ENCODE measurements at regions not wholly inside any gene's neighbourhood (a gene's known extent, or its start where the extent isn't known, plus 50 kb on each side); places are given as distances from the start of the nearest gene placed in this dataset.

GRCh38 chr14:34043627-34044372, 92.9 kb upstream of the EGLN3 start (continued):
- peak; percentile 70 for TF ChIP-seq ETV1 (tag; conservative IDR thresholded peaks at IDR 0.05; ENCODE audit: low read depth)
- TF ChIP-seq TRIM24 (IDR thresholded peaks at IDR 0.05) = peak in 1 of 2 experiments; percentile 66; a peak in 3 of 4 replicates
- no peak for TF ChIP-seq MAFG (tag; conservative IDR thresholded peaks at IDR 0.05)
- 0 out of 2 replicates have a peak, but pooled peaks have one; percentile 29 for TF ChIP-seq IFI16 (CRISPR knock-in tag; IDR thresholded peaks at IDR 0.05)
- no peak for TF ChIP-seq BRF1 (IDR thresholded peaks at IDR 0.05; ENCODE audit: borderline replicate concordance, extremely low read depth, insufficient read length)
- TF ChIP-seq, protein P1, sequence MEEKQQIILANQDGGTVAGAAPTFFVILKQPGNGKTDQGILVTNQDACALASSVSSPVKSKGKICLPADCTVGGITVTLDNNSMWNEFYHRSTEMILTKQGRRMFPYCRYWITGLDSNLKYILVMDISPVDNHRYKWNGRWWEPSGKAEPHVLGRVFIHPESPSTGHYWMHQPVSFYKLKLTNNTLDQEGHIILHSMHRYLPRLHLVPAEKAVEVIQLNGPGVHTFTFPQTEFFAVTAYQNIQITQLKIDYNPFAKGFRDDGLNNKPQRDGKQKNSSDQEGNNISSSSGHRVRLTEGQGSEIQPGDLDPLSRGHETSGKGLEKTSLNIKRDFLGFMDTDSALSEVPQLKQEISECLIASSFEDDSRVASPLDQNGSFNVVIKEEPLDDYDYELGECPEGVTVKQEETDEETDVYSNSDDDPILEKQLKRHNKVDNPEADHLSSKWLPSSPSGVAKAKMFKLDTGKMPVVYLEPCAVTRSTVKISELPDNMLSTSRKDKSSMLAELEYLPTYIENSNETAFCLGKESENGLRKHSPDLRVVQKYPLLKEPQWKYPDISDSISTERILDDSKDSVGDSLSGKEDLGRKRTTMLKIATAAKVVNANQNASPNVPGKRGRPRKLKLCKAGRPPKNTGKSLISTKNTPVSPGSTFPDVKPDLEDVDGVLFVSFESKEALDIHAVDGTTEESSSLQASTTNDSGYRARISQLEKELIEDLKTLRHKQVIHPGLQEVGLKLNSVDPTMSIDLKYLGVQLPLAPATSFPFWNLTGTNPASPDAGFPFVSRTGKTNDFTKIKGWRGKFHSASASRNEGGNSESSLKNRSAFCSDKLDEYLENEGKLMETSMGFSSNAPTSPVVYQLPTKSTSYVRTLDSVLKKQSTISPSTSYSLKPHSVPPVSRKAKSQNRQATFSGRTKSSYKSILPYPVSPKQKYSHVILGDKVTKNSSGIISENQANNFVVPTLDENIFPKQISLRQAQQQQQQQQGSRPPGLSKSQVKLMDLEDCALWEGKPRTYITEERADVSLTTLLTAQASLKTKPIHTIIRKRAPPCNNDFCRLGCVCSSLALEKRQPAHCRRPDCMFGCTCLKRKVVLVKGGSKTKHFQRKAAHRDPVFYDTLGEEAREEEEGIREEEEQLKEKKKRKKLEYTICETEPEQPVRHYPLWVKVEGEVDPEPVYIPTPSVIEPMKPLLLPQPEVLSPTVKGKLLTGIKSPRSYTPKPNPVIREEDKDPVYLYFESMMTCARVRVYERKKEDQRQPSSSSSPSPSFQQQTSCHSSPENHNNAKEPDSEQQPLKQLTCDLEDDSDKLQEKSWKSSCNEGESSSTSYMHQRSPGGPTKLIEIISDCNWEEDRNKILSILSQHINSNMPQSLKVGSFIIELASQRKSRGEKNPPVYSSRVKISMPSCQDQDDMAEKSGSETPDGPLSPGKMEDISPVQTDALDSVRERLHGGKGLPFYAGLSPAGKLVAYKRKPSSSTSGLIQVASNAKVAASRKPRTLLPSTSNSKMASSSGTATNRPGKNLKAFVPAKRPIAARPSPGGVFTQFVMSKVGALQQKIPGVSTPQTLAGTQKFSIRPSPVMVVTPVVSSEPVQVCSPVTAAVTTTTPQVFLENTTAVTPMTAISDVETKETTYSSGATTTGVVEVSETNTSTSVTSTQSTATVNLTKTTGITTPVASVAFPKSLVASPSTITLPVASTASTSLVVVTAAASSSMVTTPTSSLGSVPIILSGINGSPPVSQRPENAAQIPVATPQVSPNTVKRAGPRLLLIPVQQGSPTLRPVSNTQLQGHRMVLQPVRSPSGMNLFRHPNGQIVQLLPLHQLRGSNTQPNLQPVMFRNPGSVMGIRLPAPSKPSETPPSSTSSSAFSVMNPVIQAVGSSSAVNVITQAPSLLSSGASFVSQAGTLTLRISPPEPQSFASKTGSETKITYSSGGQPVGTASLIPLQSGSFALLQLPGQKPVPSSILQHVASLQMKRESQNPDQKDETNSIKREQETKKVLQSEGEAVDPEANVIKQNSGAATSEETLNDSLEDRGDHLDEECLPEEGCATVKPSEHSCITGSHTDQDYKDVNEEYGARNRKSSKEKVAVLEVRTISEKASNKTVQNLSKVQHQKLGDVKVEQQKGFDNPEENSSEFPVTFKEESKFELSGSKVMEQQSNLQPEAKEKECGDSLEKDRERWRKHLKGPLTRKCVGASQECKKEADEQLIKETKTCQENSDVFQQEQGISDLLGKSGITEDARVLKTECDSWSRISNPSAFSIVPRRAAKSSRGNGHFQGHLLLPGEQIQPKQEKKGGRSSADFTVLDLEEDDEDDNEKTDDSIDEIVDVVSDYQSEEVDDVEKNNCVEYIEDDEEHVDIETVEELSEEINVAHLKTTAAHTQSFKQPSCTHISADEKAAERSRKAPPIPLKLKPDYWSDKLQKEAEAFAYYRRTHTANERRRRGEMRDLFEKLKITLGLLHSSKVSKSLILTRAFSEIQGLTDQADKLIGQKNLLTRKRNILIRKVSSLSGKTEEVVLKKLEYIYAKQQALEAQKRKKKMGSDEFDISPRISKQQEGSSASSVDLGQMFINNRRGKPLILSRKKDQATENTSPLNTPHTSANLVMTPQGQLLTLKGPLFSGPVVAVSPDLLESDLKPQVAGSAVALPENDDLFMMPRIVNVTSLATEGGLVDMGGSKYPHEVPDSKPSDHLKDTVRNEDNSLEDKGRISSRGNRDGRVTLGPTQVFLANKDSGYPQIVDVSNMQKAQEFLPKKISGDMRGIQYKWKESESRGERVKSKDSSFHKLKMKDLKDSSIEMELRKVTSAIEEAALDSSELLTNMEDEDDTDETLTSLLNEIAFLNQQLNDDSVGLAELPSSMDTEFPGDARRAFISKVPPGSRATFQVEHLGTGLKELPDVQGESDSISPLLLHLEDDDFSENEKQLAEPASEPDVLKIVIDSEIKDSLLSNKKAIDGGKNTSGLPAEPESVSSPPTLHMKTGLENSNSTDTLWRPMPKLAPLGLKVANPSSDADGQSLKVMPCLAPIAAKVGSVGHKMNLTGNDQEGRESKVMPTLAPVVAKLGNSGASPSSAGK (IDR thresholded peaks at IDR 0.05) = peak; percentile 99
- TF ChIP-seq NFIC (IDR thresholded peaks at IDR 0.05) = peak; percentile 31
- peak; percentile 63; the same call in 1 of the 2 replicates for TF ChIP-seq RNF2 (IDR thresholded peaks at IDR 0.05)
- TF ChIP-seq ZNF311 (CRISPR knock-in tag; IDR thresholded peaks at IDR 0.05) = peak; percentile 21; the same call in 1 of the 2 replicates
- peak; percentile 87 for TF ChIP-seq ZNF175 (CRISPR knock-in tag; IDR thresholded peaks at IDR 0.05; ENCODE audit: low read depth)
- TF ChIP-seq ESRRA (IDR thresholded peaks at IDR 0.05; ENCODE audit: borderline replicate concordance, low read depth) = peak; percentile 35; the same call in 1 of the 2 replicates
- no peak for TF ChIP-seq ZNF12 (CRISPR knock-in tag; IDR thresholded peaks at IDR 0.05)
- 0 out of 2 replicates have a peak, but pooled peaks have one; percentile 28 for TF ChIP-seq PYGO2 (tag; IDR thresholded peaks at IDR 0.05)
- no peak for TF ChIP-seq EWSR1 (IDR thresholded peaks at IDR 0.05; ENCODE audit: borderline replicate concordance, low read depth, partially characterized antibody)

Measured in K562 (cell line).